ENCODE measurements at regions not wholly inside any gene's neighbourhood (a gene's known extent, or its start where the extent isn't known, plus 50 kb on each side); places are given as distances from the start of the nearest gene placed in this dataset.

DNA sequence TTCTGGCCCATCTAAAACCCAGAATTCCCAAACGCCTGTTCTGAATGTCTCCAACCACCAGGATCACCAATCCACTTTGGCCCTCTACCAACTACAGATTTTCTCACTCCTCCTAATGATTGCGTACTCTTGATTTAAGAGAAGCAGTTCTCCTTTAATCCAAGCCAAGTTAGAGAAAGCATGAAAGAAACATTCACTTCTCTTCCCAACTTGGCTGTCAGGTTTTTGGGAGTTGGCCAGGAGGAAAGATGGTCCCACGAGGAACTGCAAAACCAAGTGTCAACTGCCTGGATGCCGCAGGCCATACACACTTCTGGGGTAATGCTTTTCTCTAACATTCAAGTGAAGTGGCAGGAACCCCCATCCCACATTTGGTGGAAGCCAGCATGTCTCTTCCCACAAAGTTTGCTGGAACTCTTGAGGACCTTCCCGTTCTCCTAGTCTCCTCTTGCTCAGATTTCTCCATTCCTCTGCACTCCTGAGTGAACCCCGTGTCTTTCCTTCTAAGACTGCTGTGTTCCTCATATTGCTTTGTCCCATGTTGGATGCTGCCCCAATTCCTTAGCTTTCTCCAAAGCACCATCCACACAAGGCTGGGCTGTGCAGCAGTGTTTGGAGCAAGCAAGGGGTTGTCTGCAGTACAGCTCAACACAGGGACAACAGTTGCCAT is 138.5 kb upstream of the LGALSL start:
- H3K27me3 Mint-ChIP-seq: peaks cover 6% of the 10 kb centered on the region

More for the DNA sequence above, 138.5 kb upstream of the LGALSL start:
- H3K9ac ChIP-seq (ENCODE audit: low read length): no peak overlapping the region
- no peak for DNase-seq
- H3K27ac ChIP-seq (ENCODE audit: low read length in 2 of 2): no peak overlapping the region
- intact Hi-C loops (cut with micrococcal nuclease): no loop called here
- H3K27me3 ChIP-seq (replicated peaks in 1 of 4; ENCODE audit: control extremely low read depth in 1 of 4, control insufficient read depth in 3 of 4, insufficient read depth in 4 of 4, low read length in 3 of 4): no peaks in the 10 kb centered on the region
- Mint-ChIP-seq H3K27ac (no peak overlapping the region), H3K4me3 (no peak overlapping the region), H3K4me1 (peaks cover 5% of the 10 kb centered on the region), H3K9me3 (ENCODE audit: insufficient read depth) (no peaks in the 10 kb centered on the region)
- H3K79me2 ChIP-seq (ENCODE audit: control insufficient read depth, insufficient read depth, low read length): no peaks in the 10 kb centered on the region
- no peaks in the 10 kb centered on the region for H4K20me1 ChIP-seq (ENCODE audit: control insufficient read depth, insufficient read depth, low read length, poor library complexity, severe bottlenecking)
- CTCF ChIA-PET: interaction anchor here (1.1 kb wide), 1 partner anchor 16 kb away, joined by 4 read pairs; no protein-coding TSS in a partner anchor
- H3K36me3 ChIP-seq (replicated peaks in 1 of 2; ENCODE audit: control extremely low read depth in 1 of 2, control insufficient read depth in 1 of 2, extremely low read depth in 1 of 2, insufficient read depth in 2 of 2, low read length in 1 of 2): no peaks in the 10 kb centered on the region
- H3K4me2 ChIP-seq (replicated peaks; ENCODE audit: low read depth, low read length, poor library complexity, severe bottlenecking): no peak overlapping the region
- no peaks in the 10 kb centered on the region for H3K9me3 ChIP-seq (ENCODE audit: control extremely low read depth in 1 of 3, control insufficient read depth in 2 of 3, insufficient read depth in 1 of 3, low read length in 2 of 3)
- H3K4me3 ChIP-seq (ENCODE audit: control extremely low read depth in 1 of 5, extremely low read depth in 1 of 5, insufficient read depth in 1 of 5, low read depth in 2 of 5, low read length in 4 of 5): no peak overlapping the region
- no peak overlapping the region for H2AFZ ChIP-seq (ENCODE audit: insufficient read depth, low read depth, low read length, poor library complexity, severe bottlenecking)
- H3K4me1 ChIP-seq (ENCODE audit: control insufficient read depth in 2 of 2, insufficient read depth in 2 of 2, low read length in 2 of 2): no peaks in the 10 kb centered on the region
- no peak for TF ChIP-seq EZH2 (IDR thresholded peaks at IDR 0.05; ENCODE audit: borderline replicate concordance, insufficient read depth, low read depth, low read length, poor library complexity, severe bottlenecking)
- TF ChIP-seq, protein P1, sequence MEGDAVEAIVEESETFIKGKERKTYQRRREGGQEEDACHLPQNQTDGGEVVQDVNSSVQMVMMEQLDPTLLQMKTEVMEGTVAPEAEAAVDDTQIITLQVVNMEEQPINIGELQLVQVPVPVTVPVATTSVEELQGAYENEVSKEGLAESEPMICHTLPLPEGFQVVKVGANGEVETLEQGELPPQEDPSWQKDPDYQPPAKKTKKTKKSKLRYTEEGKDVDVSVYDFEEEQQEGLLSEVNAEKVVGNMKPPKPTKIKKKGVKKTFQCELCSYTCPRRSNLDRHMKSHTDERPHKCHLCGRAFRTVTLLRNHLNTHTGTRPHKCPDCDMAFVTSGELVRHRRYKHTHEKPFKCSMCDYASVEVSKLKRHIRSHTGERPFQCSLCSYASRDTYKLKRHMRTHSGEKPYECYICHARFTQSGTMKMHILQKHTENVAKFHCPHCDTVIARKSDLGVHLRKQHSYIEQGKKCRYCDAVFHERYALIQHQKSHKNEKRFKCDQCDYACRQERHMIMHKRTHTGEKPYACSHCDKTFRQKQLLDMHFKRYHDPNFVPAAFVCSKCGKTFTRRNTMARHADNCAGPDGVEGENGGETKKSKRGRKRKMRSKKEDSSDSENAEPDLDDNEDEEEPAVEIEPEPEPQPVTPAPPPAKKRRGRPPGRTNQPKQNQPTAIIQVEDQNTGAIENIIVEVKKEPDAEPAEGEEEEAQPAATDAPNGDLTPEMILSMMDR (IDR thresholded peaks at IDR 0.05): no peak
- POLR2A ChIA-PET: no interaction called here
- 93% methylated on average over 5 of the region's 6 CpGs for WGBS (ENCODE audit: insufficient coverage)
- no peak for ATAC-seq (ENCODE audit: low read depth)

Data from B cell (primary cell).